ENCODE measurements at regions not wholly inside any gene's neighbourhood (a gene's known extent, or its start where the extent isn't known, plus 50 kb on each side); places are given as distances from the start of the nearest gene placed in this dataset.
"Not testable (repeated sequence)": the region's sequence is repeated elsewhere in the genome, so short reads cannot be mapped to it uniquely, and the experiment has no call there.

GRCh38 chr1:89436856-89437255, 73.0 kb downstream of the GBP6 start:
- no peak for DNase-seq (ENCODE audit: insufficient read length, low spot score)
- FAIRE-seq = no peak

GRCh38 chr1:89438301-89438700, 74.4 kb downstream of the GBP6 start:
- not testable (repeated sequence) for FAIRE-seq; DNase-seq (ENCODE audit: insufficient read length, low spot score)

- DNase-seq (ENCODE audit: insufficient read length, low spot score) (no peak), FAIRE-seq (no peak)
Observed at GRCh38 chr1:89440911-89441310, 77.1 kb downstream of the GBP6 start.

GRCh38 chr1:89444791-89445190, 79.8 kb upstream of the LRRC8B start:
- DNase-seq (ENCODE audit: insufficient read length, low spot score) (no peak), FAIRE-seq (no peak)

- no peak for DNase-seq (ENCODE audit: insufficient read length, low spot score)
- peak; percentile 35 for FAIRE-seq
Observed at GRCh38 chr1:89451011-89451410, 73.6 kb upstream of the LRRC8B start.

DNA sequence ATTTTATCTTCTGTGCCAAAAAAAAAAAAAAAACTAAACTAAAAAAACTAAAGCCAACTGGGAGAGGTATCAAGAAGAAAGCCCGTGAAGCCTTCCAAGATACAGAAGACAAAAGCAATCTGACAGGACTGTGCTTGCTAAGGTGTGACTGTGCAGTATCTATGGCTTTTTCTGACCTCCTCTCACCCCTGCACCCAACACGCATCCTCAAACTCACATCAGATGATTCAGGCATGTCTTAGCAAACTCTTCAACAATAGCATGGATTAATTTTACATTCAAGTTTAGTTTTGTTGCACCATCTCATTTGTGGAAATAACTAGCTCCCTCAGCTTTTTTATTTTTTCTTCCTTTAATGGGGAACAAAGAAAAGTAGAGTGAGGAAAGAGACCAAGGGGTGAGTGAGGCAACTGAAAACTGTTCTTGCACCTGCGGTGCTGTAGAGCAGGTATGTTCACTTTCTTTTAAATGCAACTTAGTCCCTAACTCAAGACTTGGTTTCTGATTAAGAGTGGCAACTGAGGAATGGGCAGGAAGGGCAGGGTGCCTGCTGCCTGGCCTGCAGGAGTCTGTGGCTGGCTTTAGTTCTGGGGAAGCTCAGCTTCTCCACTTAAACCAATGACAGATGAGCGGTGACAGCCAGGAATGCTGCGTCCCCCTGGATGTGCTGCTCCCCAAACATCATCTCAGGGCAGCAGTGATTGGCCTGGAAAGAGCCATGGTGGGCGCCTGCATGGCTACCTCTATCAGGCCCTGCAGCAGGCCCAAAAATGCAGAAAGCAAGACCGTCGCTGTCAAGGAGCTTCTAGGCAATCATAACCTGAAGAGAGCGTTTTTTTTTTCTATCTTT, 71.3 kb upstream of the LRRC8B start:
- DNase-seq (ENCODE audit: insufficient read length, low spot score) (no peak), FAIRE-seq (no peak)

GRCh38 chr1:89454845-89455521, 69.6 kb upstream of the LRRC8B start:
- peak; percentile 82 for FAIRE-seq
- no peak for DNase-seq (ENCODE audit: insufficient read length, low spot score)

DNA sequence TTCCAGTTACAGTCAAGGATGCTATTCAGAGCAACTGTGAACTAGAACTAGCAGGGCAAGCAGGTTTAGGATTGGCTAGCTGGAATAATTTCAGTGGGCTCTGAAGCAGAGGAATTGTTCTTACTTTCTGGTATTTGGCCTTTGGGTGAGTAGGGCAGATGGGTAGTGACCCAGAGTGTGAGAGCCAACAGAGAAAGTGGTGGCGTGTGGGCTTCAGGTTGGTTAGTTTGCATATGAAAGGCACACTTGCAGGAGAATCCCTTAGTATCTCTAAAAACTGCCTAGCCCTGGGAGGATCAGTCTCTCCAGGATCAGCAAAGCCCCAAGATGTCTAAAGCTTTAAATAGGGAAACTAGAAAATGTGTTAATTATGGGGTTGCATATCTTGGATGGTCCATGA, 67.6 kb upstream of the LRRC8B start:
- DNase-seq (ENCODE audit: insufficient read length, low spot score) (no peak), FAIRE-seq (no peak)

GRCh38 chr1:89459081-89459480, 65.5 kb upstream of the LRRC8B start:
- FAIRE-seq = no peak
- no peak for DNase-seq (ENCODE audit: insufficient read length, low spot score)

GRCh38 chr1:89460325-89460724, 64.3 kb upstream of the LRRC8B start:
- DNase-seq (ENCODE audit: insufficient read length, low spot score) (no peak), FAIRE-seq (peak; percentile 48)

DNA sequence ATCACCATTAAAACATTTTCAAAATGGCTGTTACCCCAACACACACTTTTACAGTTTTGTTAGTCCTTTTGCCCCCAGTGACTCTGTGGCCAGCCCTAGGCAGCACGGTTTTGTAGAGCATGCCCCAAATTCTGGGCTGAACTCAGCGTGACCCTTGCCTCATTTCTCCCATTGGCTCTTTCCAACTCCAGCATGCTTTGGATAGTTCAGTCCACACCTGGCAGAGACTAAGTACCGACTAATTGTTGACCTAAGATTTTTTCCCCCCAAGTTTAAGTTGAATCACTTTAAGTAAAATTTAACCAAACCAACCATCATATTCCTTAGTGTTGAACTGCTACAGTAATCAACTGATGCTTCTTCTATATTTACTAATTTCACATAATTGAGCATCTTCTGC, 62.4 kb upstream of the LRRC8B start:
- DNase-seq (ENCODE audit: insufficient read length, low spot score) (no peak), FAIRE-seq (no peak)

- no peak for FAIRE-seq
- no peak for DNase-seq (ENCODE audit: insufficient read length, low spot score)
Observed at GRCh38 chr1:89464008-89464407, 60.6 kb upstream of the LRRC8B start.

DNA sequence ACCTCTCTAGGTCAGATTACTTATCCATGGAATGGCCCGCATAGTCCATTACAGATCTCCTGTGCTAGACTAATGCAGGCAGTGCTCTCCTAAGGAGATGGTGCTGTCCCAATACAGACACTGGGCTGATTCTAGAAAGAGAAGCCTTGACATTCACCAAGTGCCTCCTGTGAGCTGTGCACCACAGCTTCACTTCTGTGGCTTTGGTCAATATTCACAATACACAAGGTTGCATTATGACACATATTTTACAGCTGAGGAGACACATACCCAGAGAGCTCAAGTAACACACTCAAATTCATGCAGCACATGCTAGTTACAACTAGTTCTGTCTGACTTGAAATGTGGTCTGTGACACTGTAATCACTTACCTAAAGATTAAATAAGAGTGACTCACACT, 59.4 kb upstream of the LRRC8B start:
- DNase-seq (ENCODE audit: insufficient read length, low spot score) (no peak), FAIRE-seq (no peak)

DNA sequence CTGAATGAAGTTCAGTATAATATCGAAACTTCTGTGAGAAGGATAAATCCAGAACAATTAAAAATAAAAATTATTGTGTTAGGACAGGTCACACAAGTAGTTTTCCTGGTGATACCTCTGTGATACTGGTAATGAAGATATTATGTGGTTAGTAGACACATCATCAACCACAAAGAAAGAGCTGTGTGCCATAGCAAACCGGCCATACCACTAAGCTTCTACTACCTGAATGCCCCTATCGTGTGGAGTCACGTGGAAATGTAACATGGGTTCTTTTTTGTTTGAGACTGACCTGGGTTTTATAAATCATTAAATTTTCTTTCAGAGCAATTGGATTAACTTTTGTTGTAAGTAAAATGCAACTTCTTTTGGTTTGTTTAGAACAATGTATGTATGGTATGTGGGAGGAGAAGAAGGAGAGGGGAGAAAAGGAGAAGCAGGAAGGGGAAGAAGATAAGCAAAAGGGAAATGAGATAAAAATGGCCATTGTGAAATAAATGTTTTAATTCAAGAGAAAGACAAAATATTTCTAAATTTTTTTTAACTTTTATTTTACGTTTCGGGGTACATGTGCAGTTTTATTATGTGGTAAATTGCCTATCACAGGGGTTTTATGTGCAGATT, 58.2 kb upstream of the LRRC8B start:
- DNase-seq (ENCODE audit: insufficient read length, low spot score) (no peak), FAIRE-seq (no peak)

DNA sequence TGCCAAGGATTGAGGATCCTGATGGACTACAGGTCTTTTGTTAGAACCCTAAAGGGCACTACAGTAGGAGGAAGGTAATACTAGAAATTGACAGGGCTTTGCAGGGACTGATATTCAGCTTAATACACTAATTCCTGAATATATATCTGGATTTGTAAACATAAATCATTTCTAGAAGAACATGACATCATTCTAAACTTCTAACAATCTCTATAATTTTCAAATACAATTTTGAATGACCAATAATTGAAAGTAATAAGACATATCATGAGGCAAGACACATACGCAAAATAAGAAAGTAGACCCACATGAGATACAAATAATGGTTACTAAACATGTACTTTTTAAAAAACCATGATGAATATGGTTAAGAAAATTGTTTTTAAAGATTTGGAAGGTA, 52.4 kb upstream of the LRRC8B start:
- FAIRE-seq (no peak), DNase-seq (ENCODE audit: insufficient read length, low spot score) (no peak)

DNA sequence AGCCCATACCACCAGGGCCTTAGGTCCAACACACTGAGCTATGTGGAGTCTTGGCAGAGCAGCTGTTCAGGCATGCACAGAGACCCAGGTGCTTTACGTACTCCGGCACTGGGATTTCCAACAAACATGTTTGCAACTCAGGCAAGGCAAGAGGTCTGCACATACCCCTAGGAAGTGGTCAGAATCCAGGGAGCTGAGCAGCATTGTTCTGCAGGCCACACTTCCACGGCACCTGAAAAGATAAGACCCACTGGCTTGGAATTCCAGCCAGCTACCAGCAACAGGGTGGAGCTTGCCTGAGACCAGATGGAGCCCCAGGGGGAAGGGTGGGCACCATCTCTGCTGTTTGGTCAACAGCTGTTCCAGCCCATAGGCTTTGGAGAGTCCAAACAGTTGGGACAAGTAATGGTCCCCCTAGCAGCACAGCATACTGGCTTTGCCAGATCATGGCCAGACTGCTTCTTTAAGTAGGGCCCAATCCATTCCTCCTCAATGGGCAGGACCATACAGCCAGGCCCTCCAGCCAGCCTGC, 51.7 kb upstream of the LRRC8B start:
- DNase-seq (ENCODE audit: insufficient read length, low spot score) = no peak
- no peak for FAIRE-seq
